Osteoblast (primary cell): ENCODE measurements at regions not wholly inside any gene's neighbourhood (a gene's known extent, or its start where the extent isn't known, plus 50 kb on each side); places are given as distances from the start of the nearest gene placed in this dataset.

ENCODE experiments used
- DNase-seq: peaks from one replicate; pipeline ENCODE4 v3.0.0; 2011; ENCODE audit warnings: low spot score, mixed read lengths; ENCODE audit not compliant: insufficient read length; ENCODE audit errors: missing footprints
- H2AFZ ChIP-seq: 2 replicates; pipeline ENCODE4 v1.6.0; 2011; ENCODE audit warnings: mild to moderate bottlenecking, low read length
- H3K27ac ChIP-seq: 2 replicates; pipeline ENCODE4 v1.5.1; 2011; ENCODE audit warnings: mild to moderate bottlenecking, low read depth, low read length, moderate library complexity
- H3K27me3 ChIP-seq: 2 replicates; pipeline ENCODE4 v1.6.0; 2012; ENCODE audit warnings: mild to moderate bottlenecking, control low read depth, inconsistent platforms, low read length, moderate library complexity; ENCODE audit not compliant: insufficient read depth
- H3K36me3 ChIP-seq: 2 replicates; pipeline ENCODE4 v1.5.1; 2011; ENCODE audit warnings: mild to moderate bottlenecking, low read length, control low read depth, moderate library complexity; ENCODE audit not compliant: insufficient read depth
- H3K4me1 ChIP-seq: 2 replicates; pipeline ENCODE4 v1.5.1; 2011; ENCODE audit warnings: mild to moderate bottlenecking, low read length, control low read depth, moderate library complexity; ENCODE audit not compliant: insufficient read depth
- H3K4me2 ChIP-seq: 2 replicates; pipeline ENCODE4 v1.6.0; 2011; ENCODE audit warnings: mild to moderate bottlenecking, low read length; ENCODE audit not compliant: insufficient read depth
- H3K4me3 ChIP-seq: fragments of 200-600 bp; sonication (generic); 3 replicates; pipeline ENCODE4 v1.5.1; 2012; ENCODE audit warnings: mild to moderate bottlenecking, low read length, inconsistent platforms; ENCODE audit not compliant: insufficient read depth
- H3K79me2 ChIP-seq: 2 replicates; pipeline ENCODE4 v1.6.0; 2012; ENCODE audit warnings: mild to moderate bottlenecking, low read length, control low read depth, inconsistent platforms; ENCODE audit not compliant: insufficient read depth
- H3K9me3 ChIP-seq: 2 replicates; pipeline ENCODE4 v1.5.1; 2011; ENCODE audit warnings: low read depth, low read length, control low read depth
- H4K20me1 ChIP-seq: 2 replicates; pipeline ENCODE4 v1.6.0; 2012; ENCODE audit warnings: mild to moderate bottlenecking, low read length, control low read depth; ENCODE audit not compliant: insufficient read depth
- TF ChIP-seq, protein P1 (sequence below): IDR thresholded peaks from 2 replicates; pipeline ENCODE4 v1.5.1; 2011; ENCODE audit warnings: mild to moderate bottlenecking, low read depth, low read length, moderate library complexity; ENCODE audit errors: extremely low read depth

DNA sequence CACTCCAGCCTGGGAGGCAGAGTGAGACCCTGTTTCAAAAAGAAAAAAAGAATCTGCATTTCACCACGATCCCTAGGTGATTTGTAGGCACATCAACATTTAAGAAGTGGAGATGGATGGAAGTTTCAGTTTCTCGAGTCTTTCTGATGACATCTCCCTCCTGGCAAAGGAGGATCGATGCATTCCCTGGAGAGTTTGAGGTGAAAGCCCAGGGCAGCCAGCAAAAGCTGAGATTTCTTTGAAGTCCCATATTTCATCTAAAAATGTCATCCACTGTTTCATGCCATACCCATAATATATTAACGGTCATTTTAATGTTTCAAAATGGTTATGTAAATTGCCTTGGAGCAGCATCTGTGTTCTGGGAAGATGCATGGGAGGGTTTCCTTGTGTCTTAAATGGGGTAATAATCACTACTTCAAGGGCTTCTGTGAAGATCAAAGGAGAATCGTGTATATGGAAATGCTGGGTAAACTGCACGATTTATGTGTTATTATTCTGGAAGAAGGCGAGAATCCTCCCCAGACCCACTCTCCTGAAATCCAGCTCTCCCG lies 63.4 kb downstream of the KATNIP start:
- Histone ChIP-seq H2AFZ (no peak overlapping the region), H3K4me2 (no peak overlapping the region), H3K36me3 (no peaks in the 10 kb centered on the region), H3K4me1 (no peaks in the 10 kb centered on the region), H4K20me1 (peaks cover 8% of the 10 kb centered on the region), H3K79me2 (no peaks in the 10 kb centered on the region), H3K9me3 (no peaks in the 10 kb centered on the region), H3K27ac (no peak overlapping the region), H3K4me3 (no peak overlapping the region), H3K27me3 (no peaks in the 10 kb centered on the region)
- TF ChIP-seq, protein P1, sequence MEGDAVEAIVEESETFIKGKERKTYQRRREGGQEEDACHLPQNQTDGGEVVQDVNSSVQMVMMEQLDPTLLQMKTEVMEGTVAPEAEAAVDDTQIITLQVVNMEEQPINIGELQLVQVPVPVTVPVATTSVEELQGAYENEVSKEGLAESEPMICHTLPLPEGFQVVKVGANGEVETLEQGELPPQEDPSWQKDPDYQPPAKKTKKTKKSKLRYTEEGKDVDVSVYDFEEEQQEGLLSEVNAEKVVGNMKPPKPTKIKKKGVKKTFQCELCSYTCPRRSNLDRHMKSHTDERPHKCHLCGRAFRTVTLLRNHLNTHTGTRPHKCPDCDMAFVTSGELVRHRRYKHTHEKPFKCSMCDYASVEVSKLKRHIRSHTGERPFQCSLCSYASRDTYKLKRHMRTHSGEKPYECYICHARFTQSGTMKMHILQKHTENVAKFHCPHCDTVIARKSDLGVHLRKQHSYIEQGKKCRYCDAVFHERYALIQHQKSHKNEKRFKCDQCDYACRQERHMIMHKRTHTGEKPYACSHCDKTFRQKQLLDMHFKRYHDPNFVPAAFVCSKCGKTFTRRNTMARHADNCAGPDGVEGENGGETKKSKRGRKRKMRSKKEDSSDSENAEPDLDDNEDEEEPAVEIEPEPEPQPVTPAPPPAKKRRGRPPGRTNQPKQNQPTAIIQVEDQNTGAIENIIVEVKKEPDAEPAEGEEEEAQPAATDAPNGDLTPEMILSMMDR = no peak
- no peak for DNase-seq

GRCh38 chr16:27617665-27618064 lies 67.7 kb downstream of the KATNIP start:
- DNase-seq = no peak

GRCh38 chr16:27618165-27618564 lies 68.2 kb downstream of the KATNIP start:
- Histone ChIP-seq H3K79me2 (no peaks in the 10 kb centered on the region), H3K27me3 (no peaks in the 10 kb centered on the region), H3K27ac (no peak overlapping the region), H3K4me1 (no peaks in the 10 kb centered on the region), H3K36me3 (peaks cover 3% of the 10 kb centered on the region), H3K4me3 (no peak overlapping the region), H4K20me1 (peaks cover 8% of the 10 kb centered on the region), H3K9me3 (no peaks in the 10 kb centered on the region), H2AFZ (no peak overlapping the region), H3K4me2 (no peak overlapping the region)
- DNase-seq = no peak
- TF ChIP-seq, protein P1 = no peak

More at GRCh38 chr16:27617665-27618064, 67.7 kb downstream of the KATNIP start:
- H3K27me3 ChIP-seq = no peaks in the 10 kb centered on the region
- H3K27ac ChIP-seq = no peak overlapping the region
- peaks cover 3% of the 10 kb centered on the region for H3K36me3 ChIP-seq
- TF ChIP-seq, protein P1 = no peak
- no peak overlapping the region for H3K4me3 ChIP-seq
- no peak overlapping the region for H3K4me2 ChIP-seq
- H3K9me3 ChIP-seq = no peaks in the 10 kb centered on the region
- no peak overlapping the region for H2AFZ ChIP-seq
- peaks cover 8% of the 10 kb centered on the region for H4K20me1 ChIP-seq
- H3K4me1 ChIP-seq = no peaks in the 10 kb centered on the region
- H3K79me2 ChIP-seq = no peaks in the 10 kb centered on the region

DNA sequence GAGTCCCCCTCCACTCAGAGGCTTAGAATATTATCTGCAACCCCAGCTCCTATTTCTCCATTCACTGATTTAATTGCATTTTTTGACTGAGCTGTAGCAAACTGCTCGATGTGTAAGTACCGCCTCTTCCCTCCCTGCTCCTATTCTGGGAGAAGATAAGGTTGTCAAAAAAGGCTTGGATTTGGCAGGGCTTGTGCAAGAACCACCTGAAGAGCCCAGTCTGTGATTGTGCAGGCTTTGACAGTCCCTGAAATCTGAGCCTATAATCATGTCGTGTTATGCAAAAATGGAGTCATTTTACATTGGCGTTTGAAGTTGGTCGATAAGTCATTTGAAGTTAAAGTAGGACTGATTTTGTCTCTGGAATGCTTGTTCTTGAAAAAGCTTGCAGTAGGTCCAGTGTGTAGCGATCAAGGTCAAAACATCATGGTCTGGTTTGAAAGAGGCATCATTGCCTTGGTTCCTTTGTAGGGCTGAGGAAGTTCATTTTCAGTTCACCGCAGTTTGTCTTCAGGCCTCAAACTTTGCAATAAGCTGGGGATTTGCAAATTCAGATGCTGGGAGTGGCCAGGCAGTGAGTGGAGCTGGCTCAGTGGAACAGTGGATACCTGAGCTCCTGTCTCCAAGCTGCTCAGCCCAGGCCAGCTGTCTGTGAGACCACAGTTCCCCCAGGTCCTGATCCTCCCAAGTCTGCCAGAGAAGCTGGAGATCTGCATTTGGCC lies 68.8 kb downstream of the KATNIP start:
- TF ChIP-seq, protein P1 = no peak
- H3K4me2 ChIP-seq = no peak overlapping the region
- peaks cover 8% of the 10 kb centered on the region for H4K20me1 ChIP-seq
- no peaks in the 10 kb centered on the region for H3K27me3 ChIP-seq
- peaks cover 3% of the 10 kb centered on the region for H3K36me3 ChIP-seq
- H2AFZ ChIP-seq = no peak overlapping the region
- no peaks in the 10 kb centered on the region for H3K4me1 ChIP-seq
- no peaks in the 10 kb centered on the region for H3K79me2 ChIP-seq
- H3K4me3 ChIP-seq = no peak overlapping the region
- H3K9me3 ChIP-seq = no peaks in the 10 kb centered on the region
- no peak for DNase-seq
- no peak overlapping the region for H3K27ac ChIP-seq
